GM20431 (cell line): ENCODE measurements at regions not wholly inside any gene's neighbourhood (a gene's known extent, or its start where the extent isn't known, plus 50 kb on each side); places are given as distances from the start of the nearest gene placed in this dataset.

Experiments
- in situ Hi-C: fragments of 300-500 bp; cut with MseI, MboI; formaldehyde crosslinking; loops from one replicate; pipeline ENCODE4 v1.15.0; 2020; ENCODE audit warnings: low sequenced_read_pairs; ENCODE audit not compliant: unreplicated experiment

DNA sequence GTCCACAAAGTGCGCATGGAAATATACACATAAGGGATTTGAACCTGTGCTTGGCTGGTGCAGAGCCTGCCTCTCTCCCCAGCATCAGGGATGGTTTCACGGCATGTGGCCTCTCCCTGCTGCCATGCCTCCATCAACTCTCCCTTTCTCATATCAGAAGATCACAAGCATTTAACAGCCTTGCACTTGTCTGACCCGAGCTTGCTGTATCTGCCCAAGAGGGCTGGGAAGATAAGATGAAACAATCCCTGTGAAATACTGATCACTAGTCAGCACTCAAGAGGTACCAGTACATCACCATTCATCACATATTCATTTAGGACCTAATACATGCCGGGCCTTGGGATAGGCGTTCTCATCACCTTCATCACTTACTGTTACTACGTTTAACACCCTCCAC, 107.6 kb upstream of the ARHGEF3 start:
- in situ Hi-C loops: no loop called here

GRCh38 chr3:56908004-56908403, 106.3 kb upstream of the ARHGEF3 start:
- in situ Hi-C loops: no loop called here

DNA sequence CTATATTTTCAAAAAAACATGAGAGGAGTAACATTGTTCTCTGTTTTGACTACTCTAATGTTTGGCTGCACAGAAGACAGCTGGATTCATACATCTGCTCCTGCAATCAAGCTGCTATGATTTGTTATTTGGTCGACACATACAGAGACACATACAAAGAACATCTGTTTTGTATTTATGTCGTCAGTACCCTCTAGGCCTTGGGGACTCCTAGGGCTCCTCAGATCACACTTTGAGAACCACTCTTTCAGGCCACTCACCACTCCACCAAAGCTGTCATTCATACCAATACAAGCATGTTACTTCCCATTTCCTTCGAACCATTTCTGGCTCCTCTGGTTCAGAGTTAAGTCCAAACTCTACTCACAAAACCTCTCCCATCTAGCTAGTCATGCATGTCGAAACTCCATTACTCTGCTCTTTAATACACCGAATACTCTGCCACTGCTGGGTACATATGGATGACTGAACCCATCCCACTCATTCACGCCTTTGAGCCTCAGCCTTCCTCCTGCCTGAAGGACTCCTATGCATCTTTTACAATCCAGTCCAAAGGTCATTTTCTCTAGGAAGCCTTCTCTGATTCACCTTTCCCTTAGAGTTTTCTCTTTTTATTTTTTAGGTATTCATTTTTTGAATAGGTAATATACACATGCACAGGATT, 102.9 kb upstream of the ARHGEF3 start:
- in situ Hi-C loops: no loop called here

DNA sequence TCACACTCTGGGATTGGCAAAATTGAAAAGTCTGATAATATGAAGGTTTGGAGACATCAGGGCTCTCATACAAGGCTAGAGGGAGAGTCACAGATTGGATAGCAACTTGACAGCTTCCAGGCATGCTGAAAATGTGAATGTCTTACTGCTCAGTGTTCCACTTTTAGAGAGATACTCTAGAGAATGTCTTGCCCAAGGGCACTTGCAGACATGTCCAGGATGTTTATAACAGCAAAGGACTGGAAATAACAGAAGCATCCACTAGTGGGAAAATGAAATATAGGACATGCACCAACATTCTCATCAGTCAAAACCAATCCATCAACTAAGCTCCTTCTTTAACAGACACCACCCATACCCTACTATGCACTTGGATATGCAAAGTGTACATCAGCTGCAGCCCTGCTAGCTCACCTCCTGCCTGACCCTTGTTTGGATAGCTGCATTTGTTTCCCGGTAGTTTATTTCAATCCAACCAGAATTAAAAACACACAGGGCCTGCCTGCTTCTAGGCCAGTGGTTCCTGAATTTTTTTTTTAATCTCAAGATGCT, 101.6 kb upstream of the ARHGEF3 start:
- in situ Hi-C loops: no loop called here

DNA sequence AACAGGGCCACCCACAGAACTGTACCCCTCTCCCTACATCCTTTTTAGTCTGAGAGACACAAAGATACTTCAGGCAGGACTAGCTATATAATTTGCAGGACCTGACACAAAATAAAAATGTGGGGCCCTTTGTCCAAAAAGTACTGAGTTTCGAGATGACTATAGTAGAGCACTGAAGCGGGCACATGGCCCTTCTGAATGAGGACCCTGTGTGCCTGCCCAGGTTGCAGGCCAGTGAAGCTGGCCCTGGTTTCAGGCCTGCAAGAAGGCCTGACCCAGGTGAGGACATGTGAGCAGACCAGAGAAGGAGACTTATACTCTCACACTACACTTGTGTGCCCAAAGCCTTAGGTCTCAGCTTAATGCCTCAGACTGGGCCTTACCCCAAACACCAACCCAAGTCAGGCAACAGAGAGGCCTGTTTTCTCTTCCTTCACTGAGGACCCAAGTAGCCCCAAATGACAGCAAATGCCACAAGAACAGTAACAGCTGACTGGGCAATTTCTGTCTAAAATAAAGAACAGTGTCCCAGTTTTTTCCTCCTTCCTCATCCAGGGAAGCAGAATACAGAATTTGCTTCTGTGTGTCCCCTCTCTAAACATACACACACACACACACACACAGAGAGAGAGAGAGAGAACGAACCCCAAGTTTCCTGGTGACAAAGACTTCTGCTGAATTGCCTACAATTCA, 100.9 kb upstream of the ARHGEF3 start:
- in situ Hi-C loops: no loop called here

DNA sequence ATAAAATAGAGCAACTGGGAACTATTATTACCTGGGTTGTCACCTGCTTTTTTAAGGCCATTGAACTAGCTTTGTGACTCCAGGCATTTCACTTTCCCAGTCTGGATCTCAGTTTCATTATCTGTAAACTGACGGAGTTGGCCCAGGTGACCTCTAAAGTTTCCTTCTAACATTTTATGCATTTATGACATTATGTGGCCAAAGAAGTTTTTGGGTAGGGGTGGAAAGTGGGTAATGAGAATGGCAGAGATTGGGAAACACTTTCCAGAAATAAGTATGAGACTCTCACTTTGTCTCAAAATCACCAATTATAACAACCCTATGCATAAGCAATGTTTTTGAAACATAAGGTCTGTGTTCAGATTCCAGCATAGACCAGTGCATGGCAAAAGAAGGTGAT, 99.1 kb upstream of the ARHGEF3 start:
- in situ Hi-C loops: no loop called here

DNA sequence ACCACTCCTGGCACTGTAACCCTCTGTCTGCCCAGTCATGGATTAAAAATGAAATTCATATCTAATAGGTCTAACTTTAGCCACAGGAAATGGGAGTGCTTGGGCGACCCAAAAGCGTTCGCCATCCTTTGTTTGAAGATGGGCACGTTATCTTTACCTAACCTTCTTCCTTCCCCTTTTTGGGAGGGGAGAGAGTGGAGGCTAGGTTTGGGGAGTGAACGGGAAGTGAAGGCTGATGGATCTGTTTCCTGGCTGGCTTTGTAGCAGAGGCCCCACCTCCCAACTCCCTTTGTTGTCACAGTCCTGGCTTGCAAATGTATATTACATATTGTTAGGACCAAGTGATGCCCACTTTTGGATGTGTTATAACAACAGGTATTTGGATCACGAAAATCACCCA, 98.1 kb upstream of the ARHGEF3 start:
- in situ Hi-C loops: no loop called here

GRCh38 chr3:56899078-56899477, 97.3 kb upstream of the ARHGEF3 start:
- in situ Hi-C loops: no loop called here

GRCh38 chr3:56896357-56896756, 94.6 kb upstream of the ARHGEF3 start:
- in situ Hi-C loops: no loop called here

DNA sequence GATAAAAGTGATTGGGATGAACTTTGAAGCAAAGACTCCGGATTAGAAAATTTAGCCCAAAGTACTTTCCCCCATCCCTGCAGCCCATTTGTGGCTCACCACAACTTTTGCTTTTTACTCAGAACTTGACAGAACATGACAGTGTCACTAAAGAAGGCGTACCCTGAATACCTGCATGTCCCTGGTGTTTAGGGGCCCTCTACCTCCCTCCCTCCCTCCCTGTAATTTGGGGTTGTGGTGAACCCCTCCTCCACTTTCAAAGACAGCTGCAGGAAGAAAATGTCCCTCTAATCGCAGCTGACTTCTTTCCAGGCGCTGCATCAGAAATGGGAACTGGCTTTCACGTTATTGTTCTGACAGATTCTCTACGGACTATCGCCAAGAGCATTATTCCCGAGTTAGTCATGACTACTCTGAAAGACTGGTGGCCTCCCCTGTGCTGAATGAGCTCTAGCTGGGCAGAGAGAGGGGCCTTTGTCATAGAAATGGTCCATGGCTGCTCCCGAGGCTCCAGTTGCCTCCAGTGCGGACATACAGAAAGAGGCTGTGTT, 93.2 kb upstream of the ARHGEF3 start:
- in situ Hi-C loops: no loop called here

DNA sequence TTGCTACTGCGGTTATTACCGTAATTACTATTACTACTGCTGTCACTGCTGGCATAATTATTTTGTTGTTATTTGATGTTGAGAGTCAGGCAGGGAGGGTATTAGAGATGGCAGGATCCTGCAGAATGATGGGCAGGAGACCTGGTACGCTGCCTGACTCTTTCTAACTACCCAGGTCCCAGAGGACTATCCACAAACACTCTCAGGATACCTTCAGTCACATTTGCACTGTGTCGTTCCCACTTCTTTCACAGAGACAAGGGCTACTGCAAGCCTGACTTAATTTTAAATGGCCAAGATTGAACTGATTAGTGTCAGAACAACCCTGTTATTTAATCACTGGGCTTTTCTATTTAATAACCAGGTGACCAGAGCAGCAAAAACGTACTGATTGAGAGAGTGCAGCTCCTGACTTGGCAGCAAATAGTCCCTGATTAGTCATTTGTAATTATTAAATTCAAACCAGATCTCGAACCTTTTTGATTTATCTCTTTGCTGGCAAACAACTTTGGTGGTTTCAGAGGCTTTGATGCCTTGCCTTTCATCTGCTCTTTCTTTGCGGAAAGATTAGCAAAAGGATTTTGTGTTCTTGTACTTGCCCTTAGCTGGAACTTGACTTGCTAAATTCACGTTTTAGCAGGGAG, 88.8 kb upstream of the ARHGEF3 start:
- in situ Hi-C loops: no loop called here

GRCh38 chr3:56889131-56889530, 87.4 kb upstream of the ARHGEF3 start:
- in situ Hi-C loops: no loop called here

- in situ Hi-C loops: no loop called here
Measured at GRCh38 chr3:56887402-56888025, 85.8 kb upstream of the ARHGEF3 start.

GRCh38 chr3:56886314-56886713, 84.6 kb upstream of the ARHGEF3 start:
- in situ Hi-C loops: no loop called here

DNA sequence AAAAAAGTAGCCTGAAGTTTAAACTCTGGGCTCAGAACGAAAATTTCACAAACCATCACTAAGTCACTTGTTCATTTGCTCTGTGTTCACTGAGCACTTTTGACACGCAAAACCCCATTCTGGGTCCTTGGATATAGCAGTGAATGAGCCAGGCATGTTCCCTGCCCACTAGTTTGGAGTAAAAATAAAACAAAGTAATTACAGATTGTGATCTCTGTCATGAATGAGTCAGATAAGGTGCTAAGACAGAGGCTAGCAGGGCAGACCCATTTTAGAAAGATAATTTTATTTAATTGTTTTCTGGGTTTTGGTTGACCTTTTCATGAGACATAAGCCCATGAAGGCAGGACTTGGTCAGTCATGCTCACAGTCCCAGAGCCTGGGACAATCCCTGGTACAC, 84.1 kb upstream of the ARHGEF3 start:
- in situ Hi-C loops: no loop called here

DNA sequence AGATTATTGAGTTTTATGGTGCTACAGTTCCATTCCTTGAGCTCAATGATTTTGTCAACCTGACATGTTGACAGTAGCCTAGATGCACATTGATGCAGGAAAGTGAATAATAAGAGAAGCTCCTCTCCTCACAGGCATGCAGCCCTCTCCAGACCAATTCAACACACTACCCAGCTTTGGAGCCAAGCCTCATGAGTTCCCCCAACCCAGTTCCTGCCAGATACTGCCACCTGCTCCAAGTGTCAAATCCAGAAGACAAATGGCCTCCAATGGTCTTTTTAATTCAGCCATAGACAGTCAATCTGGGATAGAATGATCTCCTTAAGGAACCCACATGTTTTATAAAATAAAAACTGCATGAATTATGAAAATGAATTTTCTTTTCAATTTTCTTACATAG, 83.7 kb upstream of the ARHGEF3 start:
- in situ Hi-C loops: no loop called here

DNA sequence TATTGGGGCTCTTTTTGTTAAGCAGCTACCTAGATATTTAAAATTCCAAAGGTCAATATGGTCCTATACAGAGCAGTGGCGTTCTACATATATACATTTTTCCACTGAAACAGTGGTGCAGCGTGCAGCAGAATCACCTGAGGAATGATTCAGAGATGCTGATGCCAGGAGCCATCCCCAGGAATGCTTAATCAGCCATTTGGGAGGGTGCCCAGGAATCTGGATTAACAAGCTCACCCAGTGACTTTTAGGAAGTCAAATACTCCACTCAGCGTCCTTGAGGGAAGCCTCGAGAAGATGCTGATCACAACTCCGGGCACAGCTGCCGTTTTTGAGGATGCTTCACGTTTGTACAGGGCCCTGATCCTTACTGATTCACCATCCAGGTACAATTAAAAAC, 82.6 kb upstream of the ARHGEF3 start:
- in situ Hi-C loops: no loop called here

GRCh38 chr3:56883828-56884227, 82.1 kb upstream of the ARHGEF3 start:
- in situ Hi-C loops: no loop called here

- in situ Hi-C loops: no loop called here
Measured at GRCh38 chr3:56882896-56883295, 81.1 kb upstream of the ARHGEF3 start.

- in situ Hi-C loops: no loop called here
Measured at GRCh38 chr3:56881841-56882240, 80.1 kb upstream of the ARHGEF3 start.
